Activated CD4-positive, alpha-beta T cell treated with anti-CD3 and anti-CD28 coated beads, Interleukin-2, amount 10 ng/mL, durations not matched to agents 7 days and 5 days (primary cell): ENCODE measurements at regions not wholly inside any gene's neighbourhood (a gene's known extent, or its start where the extent isn't known, plus 50 kb on each side); places are given as distances from the start of the nearest gene placed in this dataset.

Experiments used
- CTCF ChIA-PET: fragments of 350-600 bp; sonication (Branson Sonifier 250); formaldehyde crosslinking; loops from one replicate; lab custom pipeline; 2021; ENCODE audit warnings: antibody characterized with exemption; lab: Charles Lee
- POLR2A ChIA-PET: fragments of 350-600 bp; sonication (Branson Sonifier 250); formaldehyde crosslinking; loops from one replicate; lab custom pipeline; 2021; ENCODE audit warnings: antibody characterized with exemption; lab: Charles Lee
- DNase-seq: peaks from one replicate; pipeline ENCODE4 v3.0.0-alpha.2; 2020
- H3K27ac Mint-ChIP-seq: one replicate; pipeline ENCODE4 v1.8.0; 2021; ENCODE audit warnings: mild to moderate bottlenecking, moderate library complexity, mixed read lengths
- H3K27me3 Mint-ChIP-seq: one replicate; pipeline ENCODE4 v1.8.0; 2021; ENCODE audit warnings: mixed read lengths
- H3K36me3 Mint-ChIP-seq: one replicate; pipeline ENCODE4 v1.8.0; 2021; ENCODE audit warnings: low read depth, mixed read lengths
- H3K4me1 Mint-ChIP-seq: one replicate; pipeline ENCODE4 v1.8.0; 2021; ENCODE audit warnings: mixed read lengths
- H3K4me3 Mint-ChIP-seq: one replicate; pipeline ENCODE4 v1.8.0; 2021; ENCODE audit warnings: mild to moderate bottlenecking, moderate library complexity, mixed read lengths
- H3K9me3 Mint-ChIP-seq: one replicate; pipeline ENCODE4 v1.8.0; 2021; ENCODE audit warnings: mixed read lengths

GRCh38 chr3:69582044-69582443 is 157.2 kb upstream of the MITF start:
- POLR2A ChIA-PET: no interaction called here

GRCh38 chr3:69579306-69580041 is 159.8 kb upstream of the MITF start:
- no peak for DNase-seq
- ChIA-PET POLR2A (no interaction called here), CTCF (no interaction called here)
- Mint-ChIP-seq H3K4me1 (no peaks in the 10 kb centered on the region), H3K4me3 (no peak overlapping the region), H3K36me3 (no peaks in the 10 kb centered on the region), H3K9me3 (no peaks in the 10 kb centered on the region), H3K27me3 (no peaks in the 10 kb centered on the region), H3K27ac (no peak overlapping the region)

More at GRCh38 chr3:69582044-69582443, 157.2 kb upstream of the MITF start:
- Mint-ChIP-seq H3K27me3 (no peaks in the 10 kb centered on the region), H3K4me1 (no peaks in the 10 kb centered on the region), H3K4me3 (no peak overlapping the region), H3K9me3 (peaks cover 6% of the 10 kb centered on the region), H3K36me3 (no peaks in the 10 kb centered on the region), H3K27ac (no peak overlapping the region)
- DNase-seq: no peak
- CTCF ChIA-PET: no interaction called here

- no peaks in the 10 kb centered on the region for H3K27me3 Mint-ChIP-seq
- H3K36me3 Mint-ChIP-seq: no peaks in the 10 kb centered on the region
- H3K9me3 Mint-ChIP-seq: no peaks in the 10 kb centered on the region
- H3K4me3 Mint-ChIP-seq: no peak overlapping the region
- no peaks in the 10 kb centered on the region for H3K4me1 Mint-ChIP-seq
- no peak overlapping the region for H3K27ac Mint-ChIP-seq
- POLR2A ChIA-PET: no interaction called here
- no peak for DNase-seq
- CTCF ChIA-PET: no interaction called here
Observed at GRCh38 chr3:69569520-69569919, 169.7 kb upstream of the MITF start.

- H3K27me3 Mint-ChIP-seq: no peaks in the 10 kb centered on the region
- H3K27ac Mint-ChIP-seq: no peak overlapping the region
- CTCF ChIA-PET: no interaction called here
- no peak overlapping the region for H3K4me3 Mint-ChIP-seq
- H3K36me3 Mint-ChIP-seq: no peaks in the 10 kb centered on the region
- no peaks in the 10 kb centered on the region for H3K9me3 Mint-ChIP-seq
- POLR2A ChIA-PET: no interaction called here
- DNase-seq: no peak
- H3K4me1 Mint-ChIP-seq: no peaks in the 10 kb centered on the region
Observed at GRCh38 chr3:69568951-69569350, 170.3 kb upstream of the MITF start.

- H3K27me3 Mint-ChIP-seq: no peaks in the 10 kb centered on the region
- no peaks in the 10 kb centered on the region for H3K4me1 Mint-ChIP-seq
- ChIA-PET CTCF (no interaction called here), POLR2A (no interaction called here)
- H3K9me3 Mint-ChIP-seq: no peaks in the 10 kb centered on the region
- no peak overlapping the region for H3K4me3 Mint-ChIP-seq
- H3K27ac Mint-ChIP-seq: no peak overlapping the region
- no peaks in the 10 kb centered on the region for H3K36me3 Mint-ChIP-seq
- no peak for DNase-seq
Observed at GRCh38 chr3:69568458-69568857, 170.8 kb upstream of the MITF start.

- no peak for DNase-seq
- no peaks in the 10 kb centered on the region for H3K27me3 Mint-ChIP-seq
- H3K27ac Mint-ChIP-seq: no peak overlapping the region
- CTCF ChIA-PET: no interaction called here
- POLR2A ChIA-PET: no interaction called here
- no peaks in the 10 kb centered on the region for H3K4me1 Mint-ChIP-seq
- H3K36me3 Mint-ChIP-seq: no peaks in the 10 kb centered on the region
- no peak overlapping the region for H3K4me3 Mint-ChIP-seq
- no peaks in the 10 kb centered on the region for H3K9me3 Mint-ChIP-seq
Observed at GRCh38 chr3:69567710-69568052, 171.6 kb upstream of the MITF start.

GRCh38 chr3:69567023-69567709 is 172.1 kb upstream of the MITF start:
- no peak for DNase-seq
- ChIA-PET CTCF (interaction anchor here (0.6 to 0.8 kb wide), 2 partner anchors 10 to 51 kb away, joined by 3 to 5 read pairs; no protein-coding TSS in a partner anchor), POLR2A (no interaction called here)
- H3K27ac Mint-ChIP-seq: no peak overlapping the region
- no peaks in the 10 kb centered on the region for H3K9me3 Mint-ChIP-seq
- no peaks in the 10 kb centered on the region for H3K36me3 Mint-ChIP-seq
- H3K4me1 Mint-ChIP-seq: no peaks in the 10 kb centered on the region
- H3K27me3 Mint-ChIP-seq: no peaks in the 10 kb centered on the region
- H3K4me3 Mint-ChIP-seq: no peak overlapping the region

- CTCF ChIA-PET: interaction anchor here (0.5 kb wide), 1 partner anchor 25 kb away, joined by 3 read pairs; no protein-coding TSS in a partner anchor
- Mint-ChIP-seq H3K36me3 (no peaks in the 10 kb centered on the region), H3K4me3 (no peak overlapping the region), H3K27ac (no peak overlapping the region), H3K9me3 (no peaks in the 10 kb centered on the region), H3K27me3 (no peaks in the 10 kb centered on the region), H3K4me1 (no peaks in the 10 kb centered on the region)
- POLR2A ChIA-PET: no interaction called here
- no peak for DNase-seq
Observed at GRCh38 chr3:69566275-69566674, 173.0 kb upstream of the MITF start.

- no peak for DNase-seq
- no peaks in the 10 kb centered on the region for H3K36me3 Mint-ChIP-seq
- no peaks in the 10 kb centered on the region for H3K9me3 Mint-ChIP-seq
- ChIA-PET CTCF (no interaction called here), POLR2A (no interaction called here)
- H3K27ac Mint-ChIP-seq: no peak overlapping the region
- no peak overlapping the region for H3K4me3 Mint-ChIP-seq
- H3K4me1 Mint-ChIP-seq: no peaks in the 10 kb centered on the region
- no peaks in the 10 kb centered on the region for H3K27me3 Mint-ChIP-seq
Observed at GRCh38 chr3:69565316-69565715, 173.9 kb upstream of the MITF start.

GRCh38 chr3:69563981-69564380 is 175.3 kb upstream of the MITF start:
- H3K27me3 Mint-ChIP-seq: no peaks in the 10 kb centered on the region
- no peak for DNase-seq
- ChIA-PET POLR2A (no interaction called here), CTCF (no interaction called here)
- H3K9me3 Mint-ChIP-seq: no peaks in the 10 kb centered on the region
- H3K4me3 Mint-ChIP-seq: no peak overlapping the region
- H3K27ac Mint-ChIP-seq: no peak overlapping the region
- no peaks in the 10 kb centered on the region for H3K4me1 Mint-ChIP-seq
- H3K36me3 Mint-ChIP-seq: no peaks in the 10 kb centered on the region

GRCh38 chr3:69563151-69563550 is 176.1 kb upstream of the MITF start:
- CTCF ChIA-PET: no interaction called here
- Mint-ChIP-seq H3K27me3 (no peaks in the 10 kb centered on the region), H3K4me3 (no peak overlapping the region), H3K9me3 (no peaks in the 10 kb centered on the region), H3K4me1 (no peaks in the 10 kb centered on the region), H3K36me3 (no peaks in the 10 kb centered on the region), H3K27ac (no peak overlapping the region)
- POLR2A ChIA-PET: no interaction called here
- no peak for DNase-seq

GRCh38 chr3:69562020-69562419 is 176.1 kb upstream of the FRMD4B start:
- no peaks in the 10 kb centered on the region for H3K36me3 Mint-ChIP-seq
- H3K27ac Mint-ChIP-seq: no peak overlapping the region
- no peaks in the 10 kb centered on the region for H3K4me1 Mint-ChIP-seq
- POLR2A ChIA-PET: no interaction called here
- H3K9me3 Mint-ChIP-seq: no peaks in the 10 kb centered on the region
- no peak for DNase-seq
- CTCF ChIA-PET: no interaction called here
- H3K27me3 Mint-ChIP-seq: no peaks in the 10 kb centered on the region
- no peak overlapping the region for H3K4me3 Mint-ChIP-seq

- H3K27me3 Mint-ChIP-seq: no peaks in the 10 kb centered on the region
- POLR2A ChIA-PET: no interaction called here
- H3K27ac Mint-ChIP-seq: no peak overlapping the region
- H3K9me3 Mint-ChIP-seq: no peaks in the 10 kb centered on the region
- no peaks in the 10 kb centered on the region for H3K4me1 Mint-ChIP-seq
- H3K36me3 Mint-ChIP-seq: no peaks in the 10 kb centered on the region
- no peak for DNase-seq
- H3K4me3 Mint-ChIP-seq: no peak overlapping the region
- CTCF ChIA-PET: no interaction called here
Observed at GRCh38 chr3:69560818-69561217, 174.9 kb upstream of the FRMD4B start.

GRCh38 chr3:69560116-69560515 is 174.2 kb upstream of the FRMD4B start:
- no peaks in the 10 kb centered on the region for H3K36me3 Mint-ChIP-seq
- H3K9me3 Mint-ChIP-seq: no peaks in the 10 kb centered on the region
- CTCF ChIA-PET: no interaction called here
- no peak overlapping the region for H3K4me3 Mint-ChIP-seq
- H3K27me3 Mint-ChIP-seq: no peaks in the 10 kb centered on the region
- DNase-seq: no peak
- no peak overlapping the region for H3K27ac Mint-ChIP-seq
- POLR2A ChIA-PET: no interaction called here
- H3K4me1 Mint-ChIP-seq: no peaks in the 10 kb centered on the region
